ENCODE measurements at regions not wholly inside any gene's neighbourhood (a gene's known extent, or its start where the extent isn't known, plus 50 kb on each side); places are given as distances from the start of the nearest gene placed in this dataset.

DNA sequence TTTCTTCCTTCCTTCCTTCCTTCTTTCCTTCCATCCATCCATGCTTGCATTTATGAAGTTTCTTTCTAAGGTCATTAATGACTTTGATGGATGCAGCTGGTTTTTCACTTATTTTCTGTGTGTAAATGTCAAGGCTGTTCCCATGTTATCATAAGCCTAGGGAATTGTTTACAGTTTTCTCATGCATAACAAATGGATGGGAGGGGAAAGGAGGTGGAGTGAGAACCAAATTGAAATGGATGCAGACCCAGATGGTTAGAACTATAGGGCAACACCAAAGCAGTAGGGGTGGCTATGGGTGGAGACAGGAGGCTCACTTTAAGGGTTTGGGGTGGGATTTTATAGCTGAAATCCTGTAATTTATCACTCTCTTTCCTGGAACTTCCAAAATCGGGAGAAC lies 146.2 kb downstream of the TPH2 start:
- Histone ChIP-seq H3K23ac (ENCODE audit: low read depth, low read length) (no peak overlapping the region), H3K9ac (ENCODE audit: low read depth, low read length) (no peak overlapping the region), H4K5ac (ENCODE audit: low read depth, low read length) (no peak overlapping the region), H2BK5ac (ENCODE audit: low read depth, low read length, poor library complexity, severe bottlenecking) (no peak overlapping the region), H3K9me3 (ENCODE audit: control insufficient read depth, insufficient read depth, low read length) (no peaks in the 10 kb centered on the region), H3K4me2 (ENCODE audit: low read depth, low read length) (no peak overlapping the region), H2AK9ac (replicated peaks; ENCODE audit: low read depth, low read length, poor library complexity) (no peak overlapping the region), H3K36me3 (ENCODE audit: control insufficient read depth, insufficient read depth, low read length) (no peaks in the 10 kb centered on the region), H3K14ac (replicated peaks; ENCODE audit: low read depth, low read length) (no peak overlapping the region), H4K20me1 (ENCODE audit: insufficient read depth, low read length) (no peaks in the 10 kb centered on the region), H3K27me3 (ENCODE audit: control insufficient read depth, insufficient read depth, low read length) (peaks cover 3% of the 10 kb centered on the region), H3K9me1 (ENCODE audit: insufficient read depth, low read length) (no peaks in the 10 kb centered on the region), H2BK120ac (ENCODE audit: low read depth, low read length) (no peak overlapping the region), H3K4me3 (ENCODE audit: insufficient read depth, low read depth, low read length) (no peak overlapping the region), H3K56ac (ENCODE audit: extremely low read depth, insufficient read depth, low read length) (no peak overlapping the region), H2AFZ (replicated peaks; ENCODE audit: low read length, poor library complexity) (no peak overlapping the region), H4K8ac (ENCODE audit: low read depth in 2 of 2, low read length in 2 of 2) (no peak overlapping the region), H3K4ac (ENCODE audit: low read depth, low read length) (no peak overlapping the region), H4K91ac (ENCODE audit: insufficient read depth, low read depth, low read length) (no peak overlapping the region), H2BK20ac (ENCODE audit: low read depth, low read length) (no peak overlapping the region), H2AK5ac (ENCODE audit: low read depth, low read length) (no peak overlapping the region), H3K4me1 (ENCODE audit: control insufficient read depth, insufficient read depth, low read length) (no peaks in the 10 kb centered on the region), H3K18ac (ENCODE audit: low read depth, low read length) (no peak overlapping the region), H3K79me1 (ENCODE audit: low read depth in 1 of 2, low read length in 2 of 2) (no peaks in the 10 kb centered on the region), H2BK15ac (ENCODE audit: low read depth, low read length) (no peak overlapping the region), H3K27ac (ENCODE audit: insufficient read depth, low read length) (no peak overlapping the region)
- dilution Hi-C loops (cut with HindIII; ENCODE audit: low sequenced_read_pairs, unreplicated experiment), result no loop called here
- WGBS, 2 experiments (ENCODE audit: extremely low coverage in 2 of 2, insufficient read length in 1 of 2), result no CpG with 5 or more reads among the region's 1 CpG
- ChIA-PET POLR2A (ENCODE audit: unreplicated experiment) (no interaction called here), CTCF (no interaction called here)
- DNase-seq (no peak), ATAC-seq (ENCODE audit: low read depth) (no peak)
- in situ Hi-C loops (cut with MboI; ENCODE audit: low sequenced_read_pairs), result no loop called here
- BruUV-seq (replicated peaks), result no TSS peak
- no peak for TF ChIP-seq CEBPB (IDR thresholded peaks at IDR 0.05; ENCODE audit: low read depth, low read length)
- TF ChIP-seq, protein P1, sequence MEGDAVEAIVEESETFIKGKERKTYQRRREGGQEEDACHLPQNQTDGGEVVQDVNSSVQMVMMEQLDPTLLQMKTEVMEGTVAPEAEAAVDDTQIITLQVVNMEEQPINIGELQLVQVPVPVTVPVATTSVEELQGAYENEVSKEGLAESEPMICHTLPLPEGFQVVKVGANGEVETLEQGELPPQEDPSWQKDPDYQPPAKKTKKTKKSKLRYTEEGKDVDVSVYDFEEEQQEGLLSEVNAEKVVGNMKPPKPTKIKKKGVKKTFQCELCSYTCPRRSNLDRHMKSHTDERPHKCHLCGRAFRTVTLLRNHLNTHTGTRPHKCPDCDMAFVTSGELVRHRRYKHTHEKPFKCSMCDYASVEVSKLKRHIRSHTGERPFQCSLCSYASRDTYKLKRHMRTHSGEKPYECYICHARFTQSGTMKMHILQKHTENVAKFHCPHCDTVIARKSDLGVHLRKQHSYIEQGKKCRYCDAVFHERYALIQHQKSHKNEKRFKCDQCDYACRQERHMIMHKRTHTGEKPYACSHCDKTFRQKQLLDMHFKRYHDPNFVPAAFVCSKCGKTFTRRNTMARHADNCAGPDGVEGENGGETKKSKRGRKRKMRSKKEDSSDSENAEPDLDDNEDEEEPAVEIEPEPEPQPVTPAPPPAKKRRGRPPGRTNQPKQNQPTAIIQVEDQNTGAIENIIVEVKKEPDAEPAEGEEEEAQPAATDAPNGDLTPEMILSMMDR (conservative IDR thresholded peaks at IDR 0.05; ENCODE audit: low read depth, low read length), result no peak
- TF ChIP-seq RFX5 (IDR thresholded peaks at IDR 0.05; ENCODE audit: low read depth, low read length), result no peak
- TF ChIP-seq NFE2L2 (IDR thresholded peaks at IDR 0.05; ENCODE audit: low read depth, low read length), result no peak
- TF ChIP-seq MAFK (IDR thresholded peaks at IDR 0.05; ENCODE audit: low read depth, low read length), result no peak
- no peak for TF ChIP-seq SMC3 (IDR thresholded peaks at IDR 0.05; ENCODE audit: low read depth, low read length)
- no peak for TF ChIP-seq RCOR1 (IDR thresholded peaks at IDR 0.05; ENCODE audit: insufficient replicate concordance, low read length)
- TF ChIP-seq RAD21 (IDR thresholded peaks at IDR 0.05; ENCODE audit: low read length), result no peak
- TF ChIP-seq BHLHE40 (IDR thresholded peaks at IDR 0.05; ENCODE audit: low read depth, low read length), result no peak
- TF ChIP-seq MXI1 (IDR thresholded peaks at IDR 0.05; ENCODE audit: borderline replicate concordance, low read depth, low read length), result no peak
- no peak for TF ChIP-seq CHD1 (IDR thresholded peaks at IDR 0.05; ENCODE audit: low read depth, low read length)
- intact Hi-C loops (cut with micrococcal nuclease), result no loop called here
